Subcutaneous abdominal adipose tissue (tissue), 5 donors: ENCODE measurements at regions not wholly inside any gene's neighbourhood (a gene's known extent, or its start where the extent isn't known, plus 50 kb on each side); places are given as distances from the start of the nearest gene placed in this dataset.

ENCODE experiments used
- H3K27ac ChIP-seq: one replicate; pipeline ENCODE4 v1.7.0; 2013; ENCODE audit warnings: low read depth, mild to moderate bottlenecking, inconsistent platforms, low read length, moderate library complexity
- H3K27me3 ChIP-seq, 5 donors: one replicate each; pipeline ENCODE4 v1.7.0; 2013; ENCODE audit warnings: low read length in 5 of 5, inconsistent platforms in 1 of 5; ENCODE audit not compliant: control insufficient read depth in 5 of 5, insufficient read depth in 4 of 5
- H3K36me3 ChIP-seq, 5 donors: one replicate each; pipeline ENCODE4 v1.7.0; 2013; ENCODE audit warnings: low read length in 5 of 5; ENCODE audit not compliant: control insufficient read depth in 5 of 5, insufficient read depth in 5 of 5
- H3K4me1 ChIP-seq, 5 donors: one replicate each; pipeline ENCODE4 v1.7.0; 2013; ENCODE audit warnings: low read length in 5 of 5, mild to moderate bottlenecking in 3 of 5, moderate library complexity in 1 of 5; ENCODE audit not compliant: control insufficient read depth in 5 of 5, insufficient read depth in 5 of 5
- H3K4me3 ChIP-seq, 5 donors: one replicate each; pipeline ENCODE4 v1.7.0; 2013; ENCODE audit warnings: low read length in 5 of 5, low read depth in 1 of 5
- H3K9ac ChIP-seq, 5 donors: one replicate each; pipeline ENCODE4 v1.7.0; 2013; ENCODE audit warnings: low read length in 5 of 5, mild to moderate bottlenecking in 4 of 5, moderate library complexity in 3 of 5
- H3K9me3 ChIP-seq, 5 donors: one replicate each; pipeline ENCODE4 v1.7.0; 2013; ENCODE audit warnings: low read length in 5 of 5; ENCODE audit not compliant: control insufficient read depth in 5 of 5
- donor health status: healthy.
- donor health status: healthy.
- donor health status: healthy.
- donor health status: healthy.
- donor health status: healthy.

DNA sequence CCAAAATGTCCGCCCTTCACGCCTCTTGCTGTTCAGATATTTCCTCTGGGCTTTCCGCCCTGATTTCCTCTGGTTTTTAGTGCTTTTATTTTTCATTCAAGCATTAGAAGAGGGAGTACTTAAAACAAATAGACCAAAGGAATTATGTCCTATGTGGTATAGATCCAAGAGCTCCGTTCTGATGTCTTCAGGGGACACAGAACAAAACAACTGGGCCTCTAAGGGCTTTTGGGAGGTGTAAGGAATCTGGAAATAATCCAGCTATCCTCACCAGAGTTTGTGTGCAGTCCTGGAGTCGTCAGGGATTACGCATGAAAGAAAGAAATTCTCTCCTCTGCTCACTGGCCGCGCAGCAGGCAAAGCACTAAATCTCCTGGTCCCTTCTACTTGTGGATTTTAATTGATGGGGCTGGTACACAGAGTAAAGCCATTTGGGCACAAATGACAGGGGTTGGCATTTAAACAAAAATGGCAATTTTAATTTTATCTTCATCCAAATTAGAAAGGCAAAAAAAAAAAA lies 999.2 kb downstream of the ADGRL3 start:
- no peaks in the 10 kb centered on the region for H3K27me3 ChIP-seq
- no peak overlapping the region for H3K27ac ChIP-seq
- no peaks in the 10 kb centered on the region for H3K36me3 ChIP-seq
- H3K9ac ChIP-seq, result no peak overlapping the region
- no peaks in the 10 kb centered on the region for H3K4me1 ChIP-seq
- no peaks in the 10 kb centered on the region for H3K9me3 ChIP-seq
- no peak overlapping the region for H3K4me3 ChIP-seq

DNA sequence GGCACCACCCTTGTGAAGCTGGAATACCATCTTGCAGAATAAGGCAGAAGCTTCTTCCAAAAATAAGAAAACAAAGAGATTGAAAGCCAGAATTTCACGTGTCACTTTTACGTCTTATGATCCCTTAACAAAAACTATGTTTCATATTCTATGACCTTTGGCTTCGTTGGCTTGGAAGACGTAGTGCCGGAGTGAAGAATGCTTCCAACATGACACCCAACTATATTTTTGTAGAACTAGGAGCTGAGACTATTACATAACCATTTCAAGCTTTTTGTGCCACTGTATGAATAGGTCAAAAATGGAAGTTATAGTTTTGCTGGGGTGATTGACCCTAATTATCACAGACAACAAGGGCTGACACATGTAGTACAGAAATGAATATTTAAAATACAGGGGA lies 996.2 kb downstream of the ADGRL3 start:
- Histone ChIP-seq H3K9me3 (no peaks in the 10 kb centered on the region), H3K9ac (no peak overlapping the region), H3K36me3 (no peaks in the 10 kb centered on the region), H3K27me3 (no peaks in the 10 kb centered on the region), H3K4me1 (no peaks in the 10 kb centered on the region), H3K4me3 (no peak overlapping the region), H3K27ac (no peak overlapping the region)

DNA sequence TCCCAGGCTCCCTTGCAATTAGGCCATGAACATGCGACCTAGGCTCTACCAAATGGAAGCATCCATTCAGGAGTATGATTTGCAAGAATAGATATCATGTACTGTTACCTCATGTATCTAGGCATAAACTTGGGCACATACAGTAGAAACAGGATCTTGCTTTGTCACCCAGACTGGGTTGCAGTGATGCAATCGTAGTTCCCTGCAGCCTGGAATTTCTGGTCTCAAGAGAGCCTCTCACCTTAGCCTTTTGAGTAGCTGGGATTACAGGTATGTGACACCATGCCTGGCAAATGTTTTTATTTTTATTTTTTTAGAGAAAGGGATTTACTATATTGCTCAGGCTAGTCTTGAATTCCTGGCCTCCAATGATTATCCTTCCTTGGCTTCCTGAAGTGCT lies 994.2 kb downstream of the ADGRL3 start:
- no peaks in the 10 kb centered on the region for H3K27me3 ChIP-seq
- no peaks in the 10 kb centered on the region for H3K36me3 ChIP-seq
- H3K27ac ChIP-seq, result no peak overlapping the region
- no peaks in the 10 kb centered on the region for H3K4me1 ChIP-seq
- no peak overlapping the region for H3K4me3 ChIP-seq
- no peak overlapping the region for H3K9ac ChIP-seq
- no peaks in the 10 kb centered on the region for H3K9me3 ChIP-seq

DNA sequence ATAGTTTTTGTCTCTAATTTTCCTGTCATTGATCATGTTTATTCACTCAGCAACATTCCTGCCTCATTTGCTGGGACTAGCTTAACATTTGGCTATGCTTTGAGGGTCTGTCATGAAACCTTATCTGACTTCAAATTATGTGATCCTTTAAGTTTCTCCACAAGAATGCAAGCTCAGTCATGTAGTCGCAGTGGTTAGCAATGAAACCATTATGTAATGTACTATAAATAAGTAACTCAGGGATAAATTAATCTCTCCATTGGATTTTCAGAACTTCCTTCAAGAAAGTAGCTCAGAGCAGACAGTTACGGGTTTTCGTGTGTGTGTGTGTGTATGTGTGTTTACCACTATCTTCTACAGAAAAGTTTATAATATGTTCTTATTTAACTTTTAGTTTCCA lies 993.6 kb downstream of the ADGRL3 start:
- Histone ChIP-seq H3K27ac (no peak overlapping the region), H3K27me3 (no peaks in the 10 kb centered on the region)

DNA sequence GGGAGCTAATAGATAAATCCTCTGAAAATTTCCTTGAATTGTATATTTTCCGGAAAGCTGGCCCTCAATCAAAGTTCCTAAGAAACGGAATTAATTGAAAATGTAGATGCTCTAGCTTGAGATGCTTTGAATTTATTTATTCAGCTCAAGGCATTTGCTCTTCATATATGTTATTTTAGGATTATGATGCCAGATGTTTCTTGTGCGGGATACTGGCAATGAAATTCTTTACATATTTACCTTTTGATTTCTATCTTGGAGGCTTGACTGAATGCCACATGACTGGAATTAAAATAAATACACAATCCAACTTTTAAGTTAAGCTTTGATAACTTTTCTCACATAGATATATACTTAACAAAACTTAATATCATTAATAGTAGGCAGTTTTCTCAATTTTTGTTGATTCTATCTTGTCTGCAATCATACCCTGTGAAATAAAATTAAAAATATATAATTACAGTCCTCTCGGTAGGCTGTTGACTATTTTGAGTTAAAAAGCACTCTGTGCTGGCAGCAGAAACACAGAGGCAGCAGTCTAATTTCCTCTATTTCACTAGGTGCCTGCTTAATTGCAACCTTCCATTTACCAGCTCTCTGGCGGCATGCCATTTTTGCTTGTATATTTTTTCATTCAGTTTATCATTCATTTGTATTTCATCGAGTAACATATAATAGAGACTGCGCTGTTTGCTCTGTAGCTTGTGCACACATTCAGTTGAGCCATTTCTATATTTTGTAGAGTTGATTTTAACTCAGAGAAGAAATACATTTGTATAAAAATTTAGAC lies 991.5 kb downstream of the ADGRL3 start:
- no peaks in the 10 kb centered on the region for H3K4me1 ChIP-seq
- no peaks in the 10 kb centered on the region for H3K27me3 ChIP-seq
- H3K9me3 ChIP-seq, result peaks cover 0 to 2% (median 0%) of the 10 kb centered on the region in 5 donors
- no peak overlapping the region for H3K27ac ChIP-seq
- no peaks in the 10 kb centered on the region for H3K36me3 ChIP-seq
- H3K9ac ChIP-seq, result no peak overlapping the region
- no peak overlapping the region for H3K4me3 ChIP-seq

More for the DNA sequence above, 993.6 kb downstream of the ADGRL3 start:
- no peaks in the 10 kb centered on the region for H3K4me1 ChIP-seq
- no peaks in the 10 kb centered on the region for H3K9me3 ChIP-seq
- H3K36me3 ChIP-seq, result no peaks in the 10 kb centered on the region
- no peak overlapping the region for H3K4me3 ChIP-seq
- no peak overlapping the region for H3K9ac ChIP-seq

DNA sequence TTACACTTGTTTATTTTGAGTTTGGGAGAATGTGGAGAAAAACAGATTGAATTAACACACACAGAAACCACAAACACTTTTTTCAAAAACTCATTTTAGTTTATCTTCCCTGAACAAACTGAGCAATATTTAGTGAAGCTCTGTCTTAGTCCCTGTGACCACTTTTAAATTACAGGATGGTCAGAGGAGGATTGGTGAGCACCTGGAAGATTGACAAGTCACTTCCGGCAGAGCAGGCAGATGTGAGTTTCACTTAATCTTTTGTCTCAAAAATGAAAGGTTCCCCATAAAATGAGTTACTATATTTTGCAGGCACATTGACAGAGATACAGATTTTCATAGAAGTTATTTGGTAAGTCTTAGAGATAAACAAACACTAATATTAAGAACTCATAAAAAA lies 970.1 kb downstream of the ADGRL3 start:
- H3K9me3 ChIP-seq, result no peaks in the 10 kb centered on the region
- no peak overlapping the region for H3K27ac ChIP-seq
- H3K4me1 ChIP-seq, result no peaks in the 10 kb centered on the region
- no peaks in the 10 kb centered on the region for H3K27me3 ChIP-seq
- H3K36me3 ChIP-seq, result no peaks in the 10 kb centered on the region
- no peak overlapping the region for H3K4me3 ChIP-seq
- H3K9ac ChIP-seq, result no peak overlapping the region

DNA sequence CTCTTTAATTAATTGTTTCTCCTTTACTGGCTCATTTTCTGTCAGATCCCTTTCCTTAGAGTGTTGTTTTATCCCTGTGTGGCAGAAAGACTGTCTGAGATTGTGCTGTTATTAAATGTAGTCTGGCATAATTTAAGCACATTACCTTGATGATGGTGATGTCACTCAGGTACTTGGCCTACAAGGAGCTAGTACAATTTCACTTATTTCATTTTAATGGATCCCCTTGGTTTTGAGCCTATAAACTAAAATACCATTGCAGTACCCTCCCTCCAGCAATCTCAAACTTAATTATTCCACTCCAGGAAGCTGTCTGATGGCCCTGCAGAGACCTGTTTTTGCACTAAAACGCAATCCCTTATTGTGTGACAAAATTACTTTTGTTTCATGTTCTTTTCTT lies 968.6 kb downstream of the ADGRL3 start:
- Histone ChIP-seq H3K9me3 (peaks cover 0 to 2% (median 0%) of the 10 kb centered on the region in 5 donors), H3K36me3 (no peaks in the 10 kb centered on the region), H3K4me1 (no peaks in the 10 kb centered on the region), H3K9ac (no peak overlapping the region), H3K4me3 (no peak overlapping the region), H3K27me3 (no peaks in the 10 kb centered on the region), H3K27ac (no peak overlapping the region)

DNA sequence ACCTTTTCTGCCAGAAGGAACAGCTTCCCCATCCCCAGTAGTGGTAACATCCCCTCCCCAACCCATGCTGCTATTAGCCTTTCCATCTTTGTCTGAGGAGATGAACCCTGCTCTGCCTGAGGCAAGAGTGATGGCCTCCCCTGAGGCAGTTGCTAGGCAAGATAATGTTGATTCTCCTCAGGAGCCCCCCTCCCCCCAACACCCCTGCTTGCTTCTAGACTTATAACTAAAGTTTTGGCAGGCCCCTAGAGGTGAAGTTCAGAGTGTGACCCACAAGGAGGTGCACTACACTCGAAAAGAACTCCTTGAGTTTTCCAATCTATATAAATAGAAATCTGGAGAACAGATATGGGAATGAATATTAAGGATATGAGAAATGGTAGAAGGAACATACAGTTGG lies 962.5 kb downstream of the ADGRL3 start:
- Histone ChIP-seq H3K27me3 (no peaks in the 10 kb centered on the region), H3K9me3 (peaks cover 0 to 5% (median 0%) of the 10 kb centered on the region in 5 donors), H3K36me3 (no peaks in the 10 kb centered on the region), H3K9ac (no peak overlapping the region), H3K4me1 (no peaks in the 10 kb centered on the region), H3K27ac (no peak overlapping the region), H3K4me3 (no peak overlapping the region)

DNA sequence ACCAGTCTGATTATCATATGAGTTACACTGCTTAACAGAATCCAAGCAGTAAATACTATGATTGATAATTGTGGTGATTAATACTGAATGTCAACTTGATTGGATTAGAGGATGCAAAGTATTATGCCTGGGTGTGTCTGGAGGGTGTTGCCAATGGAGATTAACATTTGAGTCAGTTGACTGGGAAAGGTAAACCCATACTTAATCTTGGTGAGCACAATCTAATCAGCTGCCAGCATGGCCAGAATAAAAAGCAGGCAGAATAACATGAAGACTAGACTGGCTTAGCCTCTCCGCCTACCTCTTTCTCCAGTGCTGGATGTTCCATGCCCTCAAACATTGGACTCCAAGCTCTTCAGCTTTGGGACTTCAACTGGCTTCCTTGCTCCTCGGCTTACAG lies 961.3 kb downstream of the ADGRL3 start:
- H3K27ac ChIP-seq, result no peak overlapping the region
- no peaks in the 10 kb centered on the region for H3K27me3 ChIP-seq
- no peak overlapping the region for H3K4me3 ChIP-seq
- H3K9ac ChIP-seq, result no peak overlapping the region
- no peaks in the 10 kb centered on the region for H3K36me3 ChIP-seq
- H3K4me1 ChIP-seq, result no peaks in the 10 kb centered on the region
- H3K9me3 ChIP-seq, result peaks cover 0 to 5% (median 0%) of the 10 kb centered on the region in 5 donors

DNA sequence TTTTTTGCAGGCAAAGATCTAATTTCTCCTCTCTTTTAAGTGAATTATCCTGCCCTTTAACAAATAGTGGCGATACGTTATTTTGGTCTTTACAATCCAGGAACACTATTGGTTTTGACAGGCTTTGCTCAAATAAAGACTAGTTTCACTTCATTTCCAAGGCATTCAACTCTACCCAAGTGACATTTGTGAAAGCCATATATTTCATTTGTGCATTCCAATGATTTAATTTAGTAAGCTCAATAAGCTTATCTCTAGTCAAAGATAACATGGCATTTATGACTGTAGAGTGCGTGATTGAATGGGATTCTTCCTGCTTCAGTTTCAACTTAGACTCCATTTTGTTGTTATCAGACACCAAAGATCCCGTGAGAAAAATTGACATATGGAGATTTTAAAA lies 959.8 kb downstream of the ADGRL3 start:
- Histone ChIP-seq H3K36me3 (no peaks in the 10 kb centered on the region), H3K27ac (no peak overlapping the region), H3K9me3 (peaks cover 0 to 5% (median 0%) of the 10 kb centered on the region in 5 donors)

More for the DNA sequence above, 959.8 kb downstream of the ADGRL3 start:
- no peaks in the 10 kb centered on the region for H3K4me1 ChIP-seq
- H3K9ac ChIP-seq, result no peak overlapping the region
- H3K27me3 ChIP-seq, result no peaks in the 10 kb centered on the region
- H3K4me3 ChIP-seq, result no peak overlapping the region
